Natural killer cell (primary cell): ENCODE measurements at regions not wholly inside any gene's neighbourhood (a gene's known extent, or its start where the extent isn't known, plus 50 kb on each side); places are given as distances from the start of the nearest gene placed in this dataset.

Experiments
- ATAC-seq, 3 donors: fragments of 150-1000 bp in 2 of 3; fragments of 200-7000 bp in 1 of 3; cut with Tn5 transposase; 1 replicate in 1 of 3; 2 replicates in 2 of 3; pipeline ENCODE4 v1.10.0; 2021; ENCODE audit warnings: mild to moderate bottlenecking in 2 of 3, moderate library complexity in 2 of 3
- DNase-seq, 2 donors: peaks; one replicate each; pipeline versions ENCODE4 v3.0.0 to v3.0.0-alpha.2; 2013 to 2021; ENCODE audit warnings: mixed read lengths in 1 of 2
- H3K27ac ChIP-seq: one replicate; pipeline ENCODE4 v1.5.1; 2013; ENCODE audit warnings: mild to moderate bottlenecking, low read length
- H3K27me3 ChIP-seq: one replicate; pipeline ENCODE4 v1.6.1; 2013; ENCODE audit warnings: low read length; ENCODE audit not compliant: control insufficient read depth, insufficient read depth
- H3K36me3 ChIP-seq: one replicate; pipeline ENCODE4 v1.6.1; 2013; ENCODE audit warnings: low read length; ENCODE audit not compliant: control insufficient read depth, insufficient read depth
- H3K4me1 ChIP-seq: one replicate; pipeline ENCODE4 v1.6.1; 2013; ENCODE audit warnings: low read length; ENCODE audit not compliant: control insufficient read depth, insufficient read depth
- H3K4me3 ChIP-seq: one replicate; pipeline ENCODE4 v1.5.1; 2013; ENCODE audit warnings: low read length
- H3K9me3 ChIP-seq: one replicate; pipeline ENCODE4 v1.6.1; 2013; ENCODE audit warnings: low read length; ENCODE audit not compliant: control insufficient read depth, insufficient read depth
- H3K27ac Mint-ChIP-seq, 2 donors: one replicate each; pipeline ENCODE4 v1.8.0; 2022; ENCODE audit warnings: mild to moderate bottlenecking in 2 of 2, mixed read lengths in 2 of 2, moderate library complexity in 1 of 2
- H3K27me3 Mint-ChIP-seq, 2 donors: one replicate each; pipeline ENCODE4 v1.8.0; 2022; ENCODE audit warnings: low read depth in 2 of 2, mixed read lengths in 2 of 2
- H3K36me3 Mint-ChIP-seq: one replicate; pipeline ENCODE4 v1.8.0; 2022; ENCODE audit warnings: mixed read lengths
- H3K4me1 Mint-ChIP-seq, 2 donors: one replicate each; pipeline ENCODE4 v1.8.0; 2022; ENCODE audit warnings: mixed read lengths in 2 of 2
- H3K4me3 Mint-ChIP-seq: one replicate; pipeline ENCODE4 v1.8.0; 2022; ENCODE audit warnings: mild to moderate bottlenecking, moderate library complexity, mixed read lengths
- H3K9me3 Mint-ChIP-seq, 2 donors: one replicate each; pipeline ENCODE4 v1.8.0; 2022; ENCODE audit warnings: mixed read lengths in 2 of 2
- WGBS: methylation state at CpG from one replicate; pipeline ENCODE4 v1.1.7; 2013; ENCODE audit warnings: missing lambda C conversion rate; ENCODE audit not compliant: insufficient coverage; 5-methylcytosine and 5-hydroxymethylcytosine counted together
- intact Hi-C: fragments of 100-400 bp; cut with micrococcal nuclease; formaldehyde crosslinking; loops from one replicate; pipeline ENCODE4 v1.14.2; 2022
- TF ChIP-seq, protein P1 (sequence below): fragments of 200-600 bp; IDR thresholded peaks from one replicate; pipeline ENCODE4 v1.8.0; 2022; ENCODE audit warnings: antibody characterized with exemption

DNA sequence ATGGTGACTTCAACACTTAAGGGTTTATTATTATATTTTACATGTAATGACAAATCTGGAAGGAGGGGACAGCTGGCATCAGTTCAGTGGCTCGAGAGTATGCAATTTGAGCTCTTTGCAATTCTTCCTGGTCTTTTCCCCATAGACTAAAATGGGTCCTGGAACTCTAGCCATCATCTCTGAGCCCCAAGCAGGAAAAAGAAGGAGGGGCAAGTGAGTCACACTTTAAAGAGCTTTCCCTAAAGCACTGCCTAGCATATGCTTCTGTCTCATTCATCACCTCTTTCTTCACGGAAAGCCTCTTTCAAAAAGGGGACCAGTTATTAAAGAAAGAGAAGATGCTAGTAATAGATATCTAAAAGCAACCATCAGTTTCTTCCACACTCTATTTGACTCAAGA lies 466.3 kb downstream of the ZIC1 start:
- no peaks in the 10 kb centered on the region for H3K27me3 Mint-ChIP-seq
- Histone ChIP-seq H3K27ac (no peak overlapping the region), H3K4me3 (no peak overlapping the region), H3K4me1 (no peaks in the 10 kb centered on the region), H3K9me3 (peaks cover 3% of the 10 kb centered on the region), H3K36me3 (no peaks in the 10 kb centered on the region), H3K27me3 (no peaks in the 10 kb centered on the region)
- TF ChIP-seq, protein P1, sequence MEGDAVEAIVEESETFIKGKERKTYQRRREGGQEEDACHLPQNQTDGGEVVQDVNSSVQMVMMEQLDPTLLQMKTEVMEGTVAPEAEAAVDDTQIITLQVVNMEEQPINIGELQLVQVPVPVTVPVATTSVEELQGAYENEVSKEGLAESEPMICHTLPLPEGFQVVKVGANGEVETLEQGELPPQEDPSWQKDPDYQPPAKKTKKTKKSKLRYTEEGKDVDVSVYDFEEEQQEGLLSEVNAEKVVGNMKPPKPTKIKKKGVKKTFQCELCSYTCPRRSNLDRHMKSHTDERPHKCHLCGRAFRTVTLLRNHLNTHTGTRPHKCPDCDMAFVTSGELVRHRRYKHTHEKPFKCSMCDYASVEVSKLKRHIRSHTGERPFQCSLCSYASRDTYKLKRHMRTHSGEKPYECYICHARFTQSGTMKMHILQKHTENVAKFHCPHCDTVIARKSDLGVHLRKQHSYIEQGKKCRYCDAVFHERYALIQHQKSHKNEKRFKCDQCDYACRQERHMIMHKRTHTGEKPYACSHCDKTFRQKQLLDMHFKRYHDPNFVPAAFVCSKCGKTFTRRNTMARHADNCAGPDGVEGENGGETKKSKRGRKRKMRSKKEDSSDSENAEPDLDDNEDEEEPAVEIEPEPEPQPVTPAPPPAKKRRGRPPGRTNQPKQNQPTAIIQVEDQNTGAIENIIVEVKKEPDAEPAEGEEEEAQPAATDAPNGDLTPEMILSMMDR = no peak
- ATAC-seq (no peak), DNase-seq (no peak)
- no peak overlapping the region for H3K27ac Mint-ChIP-seq
- H3K4me1 Mint-ChIP-seq = no peaks in the 10 kb centered on the region
- WGBS = 40% methylated on average over 1 of the region's 2 CpGs
- H3K4me3 Mint-ChIP-seq = no peak overlapping the region
- intact Hi-C loops = no loop called here
- H3K9me3 Mint-ChIP-seq = peaks cover 13 to 19% of the 10 kb centered on the region in 2 donors
- no peaks in the 10 kb centered on the region for H3K36me3 Mint-ChIP-seq

DNA sequence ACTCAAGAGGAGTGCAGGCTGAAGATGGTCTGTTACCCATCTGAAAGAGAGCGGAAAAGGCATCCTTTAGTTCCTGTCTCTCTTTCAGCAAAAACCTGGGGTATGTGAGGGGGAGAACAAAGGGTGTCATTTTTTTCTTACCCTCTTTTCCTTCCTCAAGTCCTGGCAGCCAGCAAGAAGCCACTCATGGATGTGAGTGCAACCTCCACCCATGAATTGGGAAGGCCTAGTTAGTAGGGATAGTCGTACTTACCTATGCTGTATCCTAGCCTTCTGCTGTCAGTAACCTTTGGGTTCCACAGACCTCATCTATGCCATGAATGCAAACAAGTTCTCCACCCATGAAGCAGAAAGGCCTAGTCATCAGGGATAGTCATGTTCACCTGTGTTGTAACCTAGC lies 472.8 kb downstream of the ZIC1 start:
- ATAC-seq = no peak
- Mint-ChIP-seq H3K4me1 (no peaks in the 10 kb centered on the region), H3K27ac (no peak overlapping the region), H3K27me3 (no peaks in the 10 kb centered on the region), H3K4me3 (no peak overlapping the region), H3K36me3 (no peaks in the 10 kb centered on the region), H3K9me3 (peaks cover 4 to 15% of the 10 kb centered on the region in 2 donors)
- 90% methylated on average over 2 of the region's 2 CpGs for WGBS
- no peak for DNase-seq
- H3K27ac ChIP-seq = no peak overlapping the region
- H3K4me1 ChIP-seq = no peaks in the 10 kb centered on the region
- no peaks in the 10 kb centered on the region for H3K27me3 ChIP-seq
- no peaks in the 10 kb centered on the region for H3K36me3 ChIP-seq
- H3K9me3 ChIP-seq = peaks cover 27% of the 10 kb centered on the region
- H3K4me3 ChIP-seq = no peak overlapping the region
- TF ChIP-seq, protein P1 = no peak
- intact Hi-C loops = no loop called here

DNA sequence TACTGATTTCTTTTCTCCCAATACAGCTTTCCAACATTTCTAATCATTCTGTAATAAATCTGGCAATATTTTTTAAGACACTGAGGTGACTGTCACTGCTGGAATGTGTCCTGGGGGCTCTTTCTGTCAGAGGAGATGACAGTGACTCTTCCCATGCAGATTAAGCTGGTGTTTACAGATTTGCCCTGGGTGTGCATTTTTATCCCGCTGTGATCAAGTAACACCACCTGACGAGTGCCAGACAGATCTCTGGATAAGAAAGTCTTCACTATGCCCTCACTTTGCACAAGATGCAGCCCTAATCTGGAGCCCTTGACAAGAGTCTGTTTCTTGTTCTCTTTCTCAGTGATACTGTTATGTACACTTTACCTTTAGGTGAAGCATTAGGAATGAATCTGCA lies 477.7 kb downstream of the ZIC1 start:
- no peaks in the 10 kb centered on the region for H3K36me3 ChIP-seq
- intact Hi-C loops = no loop called here
- Mint-ChIP-seq H3K4me1 (no peaks in the 10 kb centered on the region), H3K4me3 (no peak overlapping the region), H3K27me3 (no peaks in the 10 kb centered on the region), H3K36me3 (no peaks in the 10 kb centered on the region), H3K27ac (no peak overlapping the region), H3K9me3 (peaks cover 2 to 8% of the 10 kb centered on the region in 2 donors)
- H3K9me3 ChIP-seq = peaks cover 20% of the 10 kb centered on the region
- no peaks in the 10 kb centered on the region for H3K4me1 ChIP-seq
- no peak overlapping the region for H3K27ac ChIP-seq
- no peaks in the 10 kb centered on the region for H3K27me3 ChIP-seq
- H3K4me3 ChIP-seq = no peak overlapping the region
- TF ChIP-seq, protein P1 = no peak
- ATAC-seq = no peak
- WGBS = 53% methylated on average over 2 of the region's 2 CpGs
- no peak for DNase-seq

DNA sequence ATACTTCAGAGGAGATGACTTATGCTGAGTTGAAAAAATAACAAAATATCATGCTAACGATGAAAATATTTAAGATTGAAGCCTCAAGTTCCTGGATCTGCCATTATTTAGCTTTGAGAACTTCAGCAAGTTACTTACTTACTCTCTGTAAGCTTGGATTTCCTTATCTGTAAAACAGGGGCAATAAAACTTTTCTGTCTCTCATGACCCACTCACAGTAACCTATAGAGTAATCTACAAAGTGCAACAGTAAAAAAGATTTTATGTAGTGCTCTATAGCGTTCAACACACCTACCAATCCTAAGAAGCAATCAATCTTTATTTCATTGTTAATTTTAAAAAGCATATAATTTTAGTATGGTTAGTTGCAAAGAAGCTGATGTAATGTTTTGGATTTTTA lies 478.6 kb downstream of the ZIC1 start:
- 73% methylated on average over 1 of the region's 2 CpGs for WGBS
- no peaks in the 10 kb centered on the region for H3K36me3 ChIP-seq
- Mint-ChIP-seq H3K4me3 (no peak overlapping the region), H3K36me3 (no peaks in the 10 kb centered on the region), H3K27ac (no peak overlapping the region), H3K27me3 (no peaks in the 10 kb centered on the region), H3K4me1 (no peaks in the 10 kb centered on the region), H3K9me3 (peaks cover 7 to 10% of the 10 kb centered on the region in 2 donors)
- H3K4me1 ChIP-seq = no peaks in the 10 kb centered on the region
- no peak for ATAC-seq
- TF ChIP-seq, protein P1 = no peak
- H3K9me3 ChIP-seq = peaks cover 18% of the 10 kb centered on the region
- no peak overlapping the region for H3K4me3 ChIP-seq
- intact Hi-C loops = no loop called here
- no peak for DNase-seq
- no peak overlapping the region for H3K27ac ChIP-seq
- H3K27me3 ChIP-seq = no peaks in the 10 kb centered on the region
